RWPE2 (cell line): ENCODE measurements at regions not wholly inside any gene's neighbourhood (a gene's known extent, or its start where the extent isn't known, plus 50 kb on each side); places are given as distances from the start of the nearest gene placed in this dataset.
"Not testable (repeated sequence)": the region's sequence is repeated elsewhere in the genome, so short reads cannot be mapped to it uniquely, and the experiment has no call there.

Experiments
- ATAC-seq: fragments of 200-7000 bp; cut with Tn5 transposase; 3 replicates; pipeline ENCODE4 v1.9.1; 2021; ENCODE audit warnings: low read depth
- DNase-seq: peaks from one replicate; pipeline ENCODE4 v3.0.0-alpha.2; 2020; ENCODE audit warnings: low spot score
- H3K27ac ChIP-seq: fragments of 450-650 bp; 2 replicates; pipeline ENCODE4 v1.5.1; 2017; ENCODE audit warnings: mild to moderate bottlenecking; ENCODE audit not compliant: poor library complexity, severe bottlenecking
- H3K27me3 ChIP-seq: fragments of 250-450 bp; sonication (Bioruptor Pico); 2 replicates; pipeline ENCODE4 v1.5.1; 2021; ENCODE audit warnings: mild to moderate bottlenecking, moderate library complexity; ENCODE audit not compliant: insufficient read depth, poor library complexity, severe bottlenecking
- H3K36me3 ChIP-seq: fragments of 250-450 bp; sonication (Bioruptor Pico); 2 replicates; pipeline ENCODE4 v1.5.1; 2020; ENCODE audit warnings: low read depth, mild to moderate bottlenecking, moderate library complexity
- H3K4me1 ChIP-seq: fragments of 250-450 bp; sonication (Bioruptor Pico); 2 replicates; pipeline ENCODE4 v1.5.1; 2021; ENCODE audit warnings: mild to moderate bottlenecking, moderate library complexity; ENCODE audit not compliant: insufficient read depth, poor library complexity, severe bottlenecking
- H3K4me3 ChIP-seq: fragments of 250-450 bp; sonication (Bioruptor Pico); 2 replicates; pipeline ENCODE4 v1.5.1; 2021; ENCODE audit warnings: mild to moderate bottlenecking, moderate library complexity; ENCODE audit not compliant: severe bottlenecking
- H3K9me3 ChIP-seq: fragments of 250-450 bp; sonication (Bioruptor Pico); 2 replicates; pipeline ENCODE4 v1.5.1; 2021; ENCODE audit warnings: mild to moderate bottlenecking, moderate library complexity; ENCODE audit not compliant: severe bottlenecking
- TF ChIP-seq, protein P1 (sequence below): fragments of 450-650 bp; IDR thresholded peaks from one replicate; pipeline ENCODE4 v1.5.1; 2017; ENCODE audit warnings: mild to moderate bottlenecking, moderate library complexity; ENCODE audit not compliant: poor library complexity, severe bottlenecking

GRCh38 chr3:20646425-20646824 lies 460.4 kb upstream of the SGO1 start:
- TF ChIP-seq, protein P1, sequence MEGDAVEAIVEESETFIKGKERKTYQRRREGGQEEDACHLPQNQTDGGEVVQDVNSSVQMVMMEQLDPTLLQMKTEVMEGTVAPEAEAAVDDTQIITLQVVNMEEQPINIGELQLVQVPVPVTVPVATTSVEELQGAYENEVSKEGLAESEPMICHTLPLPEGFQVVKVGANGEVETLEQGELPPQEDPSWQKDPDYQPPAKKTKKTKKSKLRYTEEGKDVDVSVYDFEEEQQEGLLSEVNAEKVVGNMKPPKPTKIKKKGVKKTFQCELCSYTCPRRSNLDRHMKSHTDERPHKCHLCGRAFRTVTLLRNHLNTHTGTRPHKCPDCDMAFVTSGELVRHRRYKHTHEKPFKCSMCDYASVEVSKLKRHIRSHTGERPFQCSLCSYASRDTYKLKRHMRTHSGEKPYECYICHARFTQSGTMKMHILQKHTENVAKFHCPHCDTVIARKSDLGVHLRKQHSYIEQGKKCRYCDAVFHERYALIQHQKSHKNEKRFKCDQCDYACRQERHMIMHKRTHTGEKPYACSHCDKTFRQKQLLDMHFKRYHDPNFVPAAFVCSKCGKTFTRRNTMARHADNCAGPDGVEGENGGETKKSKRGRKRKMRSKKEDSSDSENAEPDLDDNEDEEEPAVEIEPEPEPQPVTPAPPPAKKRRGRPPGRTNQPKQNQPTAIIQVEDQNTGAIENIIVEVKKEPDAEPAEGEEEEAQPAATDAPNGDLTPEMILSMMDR: no peak
- Histone ChIP-seq H3K9me3 (no peaks in the 10 kb centered on the region), H3K36me3 (no peaks in the 10 kb centered on the region), H3K27me3 (no peaks in the 10 kb centered on the region), H3K4me3 (no peak overlapping the region), H3K4me1 (peaks cover 14% of the 10 kb centered on the region), H3K27ac (no peak overlapping the region)
- no peak for DNase-seq
- ATAC-seq: no peak

DNA sequence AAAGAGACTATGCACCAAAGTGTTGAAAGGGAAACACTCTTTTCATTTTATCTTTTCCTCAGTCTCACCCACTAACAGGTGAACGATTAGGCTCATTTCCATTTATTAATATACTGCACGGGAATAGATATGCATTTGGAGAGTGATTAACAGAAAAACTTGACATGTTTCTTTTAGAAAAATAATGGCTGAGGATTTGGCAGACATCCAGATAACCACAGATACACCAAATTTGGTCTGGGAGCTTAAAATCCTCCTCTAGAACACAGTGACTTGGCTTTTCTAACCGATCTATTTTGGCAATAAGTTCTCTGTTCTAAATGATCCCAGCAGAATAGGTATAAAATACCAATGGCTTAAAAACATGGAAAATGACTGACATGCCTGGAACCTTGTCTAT lies 459.3 kb upstream of the SGO1 start:
- H3K4me3 ChIP-seq: no peak overlapping the region
- no peaks in the 10 kb centered on the region for H3K9me3 ChIP-seq
- no peak overlapping the region for H3K27ac ChIP-seq
- H3K36me3 ChIP-seq: no peaks in the 10 kb centered on the region
- TF ChIP-seq, protein P1: no peak
- DNase-seq (no peak), ATAC-seq (no peak)
- peaks cover 14% of the 10 kb centered on the region for H3K4me1 ChIP-seq
- H3K27me3 ChIP-seq: no peaks in the 10 kb centered on the region

DNA sequence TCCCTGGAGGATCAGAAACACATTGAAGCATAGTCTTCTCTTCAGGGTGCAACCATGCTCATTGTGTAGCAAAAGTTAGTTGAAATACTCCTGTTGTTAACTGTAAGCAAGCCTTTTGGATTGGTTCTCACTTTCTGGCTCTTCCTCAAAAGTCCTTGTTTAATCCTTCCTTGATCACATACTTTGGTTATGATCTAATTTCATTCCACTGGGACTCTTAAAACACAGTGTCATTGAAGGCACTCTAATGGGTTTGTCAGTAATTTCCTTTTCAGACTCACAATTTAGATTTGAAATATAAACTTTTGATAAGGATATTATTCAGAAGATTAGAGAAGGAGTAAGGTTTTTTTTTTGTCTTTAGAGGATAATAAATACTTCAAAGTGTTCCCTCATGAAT lies 451.7 kb upstream of the SGO1 start:
- Histone ChIP-seq H3K4me1 (no peaks in the 10 kb centered on the region), H3K27ac (no peak overlapping the region), H3K36me3 (no peaks in the 10 kb centered on the region), H3K4me3 (no peak overlapping the region), H3K9me3 (no peaks in the 10 kb centered on the region), H3K27me3 (no peaks in the 10 kb centered on the region)
- DNase-seq (no peak), ATAC-seq (no peak)
- TF ChIP-seq, protein P1: no peak

GRCh38 chr3:20622304-20622703 lies 436.3 kb upstream of the SGO1 start:
- no peaks in the 10 kb centered on the region for H3K4me1 ChIP-seq
- H3K27me3 ChIP-seq: no peaks in the 10 kb centered on the region
- TF ChIP-seq, protein P1: no peak
- no peak overlapping the region for H3K27ac ChIP-seq
- no peak for ATAC-seq
- H3K4me3 ChIP-seq: no peak overlapping the region
- no peaks in the 10 kb centered on the region for H3K36me3 ChIP-seq
- peaks cover 3% of the 10 kb centered on the region for H3K9me3 ChIP-seq
- DNase-seq: no peak

- not testable (repeated sequence) for H3K27ac ChIP-seq, DNase-seq, ATAC-seq
Observed at GRCh38 chr3:20618621-20619020, 432.6 kb upstream of the SGO1 start.

DNA sequence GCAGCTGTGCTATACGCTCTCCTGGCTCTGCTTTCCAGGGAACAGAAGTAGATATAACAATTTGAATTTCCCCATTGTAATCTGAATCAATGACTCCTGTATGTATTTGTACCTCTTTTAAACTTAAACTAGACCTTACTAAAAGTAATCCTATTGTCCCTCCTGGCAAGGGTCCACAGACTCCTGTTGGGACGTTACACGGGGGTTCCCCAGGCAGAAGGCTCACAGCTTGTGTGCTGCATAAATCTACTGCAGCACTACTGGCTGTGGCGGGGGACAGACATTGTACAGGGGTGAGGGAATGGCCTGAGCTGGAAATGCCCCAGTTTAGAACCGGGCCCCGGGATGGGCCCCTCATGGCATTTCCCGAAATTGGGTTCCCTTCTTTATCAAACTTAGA lies 432.2 kb upstream of the SGO1 start:
- H3K27me3 ChIP-seq, ATAC-seq, H3K4me1 ChIP-seq, DNase-seq, H3K4me3 ChIP-seq, H3K36me3 ChIP-seq, H3K27ac ChIP-seq, H3K9me3 ChIP-seq: not testable (repeated sequence)

More at GRCh38 chr3:20618621-20619020, 432.6 kb upstream of the SGO1 start:
- H3K27me3 ChIP-seq, H3K4me3 ChIP-seq, H3K9me3 ChIP-seq, H3K4me1 ChIP-seq, H3K36me3 ChIP-seq: not testable (repeated sequence)

DNA sequence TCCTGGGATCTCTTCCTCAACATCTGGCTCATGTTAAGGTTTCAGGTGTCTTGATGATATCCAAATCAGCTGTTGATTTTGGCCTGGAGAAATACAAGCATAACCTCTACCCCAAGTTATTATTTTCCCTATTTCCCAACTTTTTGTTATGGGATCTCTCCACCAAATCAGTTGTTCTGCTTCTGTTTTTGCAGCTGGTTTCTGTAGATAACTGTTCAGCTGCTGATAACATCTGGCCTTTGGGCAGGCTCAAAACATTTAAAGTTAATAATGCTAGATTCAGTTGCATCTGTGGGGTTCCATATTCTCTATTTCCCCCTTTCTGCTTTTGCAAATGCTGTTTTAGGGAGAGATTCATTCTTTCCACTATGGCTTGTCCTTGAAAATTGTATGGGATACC lies 430.0 kb upstream of the SGO1 start:
- ATAC-seq, H3K27me3 ChIP-seq, H3K27ac ChIP-seq, H3K9me3 ChIP-seq, H3K4me1 ChIP-seq, H3K4me3 ChIP-seq, DNase-seq, H3K36me3 ChIP-seq: not testable (repeated sequence)
